Activated B cell treated with CpG ODN at 0.5 μM for 24 hours (primary cell): ENCODE measurements at regions not wholly inside any gene's neighbourhood (a gene's known extent, or its start where the extent isn't known, plus 50 kb on each side); places are given as distances from the start of the nearest gene placed in this dataset.

Source experiments
- ATAC-seq: fragments of 200-7000 bp; cut with Tn5 transposase; one replicate; pipeline ENCODE4 v1.10.0; 2021; ENCODE audit warnings: low read depth, mild to moderate bottlenecking, moderate library complexity
- CTCF ChIA-PET: fragments of 350-600 bp; sonication (Branson Sonifier 250); formaldehyde crosslinking; loops from one replicate; lab custom pipeline; 2021; ENCODE audit warnings: antibody characterized with exemption; lab: Charles Lee
- POLR2A ChIA-PET: fragments of 350-600 bp; sonication (Branson Sonifier 250); formaldehyde crosslinking; loops from one replicate; lab custom pipeline; 2021; ENCODE audit warnings: antibody characterized with exemption; lab: Charles Lee
- DNase-seq: peaks from one replicate; pipeline ENCODE4 v3.0.0; 2022
- H3K27ac Mint-ChIP-seq: one replicate; pipeline ENCODE4 v1.8.0; 2020; ENCODE audit warnings: mixed read lengths
- H3K27me3 Mint-ChIP-seq: one replicate; pipeline ENCODE4 v1.8.0; 2021; ENCODE audit warnings: mixed read lengths
- H3K36me3 Mint-ChIP-seq: one replicate; pipeline ENCODE4 v1.8.0; 2021; ENCODE audit warnings: low read depth, mixed read lengths
- H3K4me1 Mint-ChIP-seq: one replicate; pipeline ENCODE4 v1.8.0; 2021; ENCODE audit warnings: mixed read lengths
- H3K4me3 Mint-ChIP-seq: one replicate; pipeline ENCODE4 v1.8.0; 2020; ENCODE audit warnings: mild to moderate bottlenecking, mixed read lengths
- H3K9me3 Mint-ChIP-seq: one replicate; pipeline ENCODE4 v1.8.0; 2020; ENCODE audit warnings: mixed read lengths
- CTCF ChIP-seq: fragments of 200-600 bp; IDR thresholded peaks from one replicate; pipeline ENCODE4 v1.8.0; 2022; ENCODE audit warnings: antibody characterized with exemption, mild to moderate bottlenecking
- intact Hi-C: fragments of 100-400 bp; cut with micrococcal nuclease; formaldehyde crosslinking; loops from one replicate; pipeline ENCODE4 v1.15.1; 2024

DNA sequence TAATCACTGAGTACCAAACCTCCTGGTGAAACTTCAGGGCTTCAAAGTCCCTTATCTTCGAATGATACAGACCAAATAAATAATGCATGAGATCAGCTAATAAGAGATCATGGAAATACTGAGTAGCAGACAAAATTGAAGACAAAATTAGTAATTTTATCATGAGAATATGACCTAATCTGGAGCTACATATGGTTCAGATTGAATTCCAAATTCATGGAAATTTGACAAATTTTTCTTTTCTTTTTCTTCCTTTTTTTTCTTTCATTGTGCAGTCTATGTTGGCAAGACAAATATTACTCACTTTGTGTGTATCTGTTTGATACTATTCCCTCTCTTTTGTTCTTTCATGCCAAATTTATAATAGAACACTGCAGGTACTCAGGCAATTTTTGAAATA is 218.1 kb upstream of the KCNJ16 start:
- no peak for DNase-seq

GRCh38 chr17:69857412-69857835 is 217.6 kb upstream of the KCNJ16 start:
- Mint-ChIP-seq H3K36me3 (no peaks in the 10 kb centered on the region), H3K4me3 (no peak overlapping the region), H3K27me3 (no peaks in the 10 kb centered on the region), H3K9me3 (peaks cover 11% of the 10 kb centered on the region), H3K27ac (no peak overlapping the region), H3K4me1 (no peaks in the 10 kb centered on the region)
- no peak for TF ChIP-seq CTCF
- CTCF ChIA-PET, result no interaction called here
- ATAC-seq (no peak), DNase-seq (no peak)
- intact Hi-C loops, result no loop called here
- POLR2A ChIA-PET, result no interaction called here

More for the DNA sequence above, 218.1 kb upstream of the KCNJ16 start:
- intact Hi-C loops, result no loop called here
- ChIA-PET CTCF (no interaction called here), POLR2A (no interaction called here)
- no peak for TF ChIP-seq CTCF
- no peaks in the 10 kb centered on the region for H3K27me3 Mint-ChIP-seq
- H3K27ac Mint-ChIP-seq, result no peak overlapping the region
- H3K4me3 Mint-ChIP-seq, result no peak overlapping the region
- H3K4me1 Mint-ChIP-seq, result no peaks in the 10 kb centered on the region
- H3K9me3 Mint-ChIP-seq, result peaks cover 11% of the 10 kb centered on the region
- no peak for ATAC-seq
- no peaks in the 10 kb centered on the region for H3K36me3 Mint-ChIP-seq

GRCh38 chr17:69858460-69858859 is 216.6 kb upstream of the KCNJ16 start:
- H3K4me1 Mint-ChIP-seq, result no peaks in the 10 kb centered on the region
- no peaks in the 10 kb centered on the region for H3K36me3 Mint-ChIP-seq
- TF ChIP-seq CTCF, result no peak
- no peak overlapping the region for H3K4me3 Mint-ChIP-seq
- CTCF ChIA-PET, result no interaction called here
- DNase-seq, result no peak
- POLR2A ChIA-PET, result no interaction called here
- H3K27me3 Mint-ChIP-seq, result no peaks in the 10 kb centered on the region
- intact Hi-C loops, result no loop called here
- ATAC-seq, result no peak
- no peak overlapping the region for H3K27ac Mint-ChIP-seq
- H3K9me3 Mint-ChIP-seq, result peaks cover 11% of the 10 kb centered on the region

- intact Hi-C loops, result no loop called here
- Mint-ChIP-seq H3K27me3 (no peaks in the 10 kb centered on the region), H3K4me1 (no peaks in the 10 kb centered on the region), H3K4me3 (no peak overlapping the region), H3K27ac (no peak overlapping the region), H3K36me3 (no peaks in the 10 kb centered on the region), H3K9me3 (peaks cover 11% of the 10 kb centered on the region)
- POLR2A ChIA-PET, result no interaction called here
- DNase-seq, result no peak
- CTCF ChIA-PET, result no interaction called here
- ATAC-seq, result no peak
- no peak for TF ChIP-seq CTCF
Measured at GRCh38 chr17:69860142-69860680, 214.8 kb upstream of the KCNJ16 start.

- CTCF ChIA-PET, result no interaction called here
- H3K36me3 Mint-ChIP-seq, result no peaks in the 10 kb centered on the region
- no peak overlapping the region for H3K4me3 Mint-ChIP-seq
- POLR2A ChIA-PET, result no interaction called here
- no peak overlapping the region for H3K27ac Mint-ChIP-seq
- peaks cover 3% of the 10 kb centered on the region for H3K9me3 Mint-ChIP-seq
- DNase-seq (no peak), ATAC-seq (no peak)
- no peaks in the 10 kb centered on the region for H3K27me3 Mint-ChIP-seq
- no peaks in the 10 kb centered on the region for H3K4me1 Mint-ChIP-seq
- intact Hi-C loops, result no loop called here
- TF ChIP-seq CTCF, result no peak
Measured at GRCh38 chr17:69864462-69864861, 210.6 kb upstream of the KCNJ16 start.
